Right lobe of liver (tissue), 4 donors: ENCODE measurements at regions not wholly inside any gene's neighbourhood (a gene's known extent, or its start where the extent isn't known, plus 50 kb on each side); places are given as distances from the start of the nearest gene placed in this dataset.
"Not testable (repeated sequence)": the region's sequence is repeated elsewhere in the genome, so short reads cannot be mapped to it uniquely, and the experiment has no call there.

ENCODE experiments used
- CTCF ChIP-seq, 4 donors: fragments of 200-600 bp in 3 of 4; fragments of 450-650 bp in 1 of 4; IDR thresholded peaks; one replicate each; pipeline versions ENCODE4 v1.5.1 to v1.8.0; 2016 to 2022; ENCODE audit warnings: antibody characterized with exemption in 4 of 4, mild to moderate bottlenecking in 2 of 4
- POLR2A ChIP-seq: fragments of 450-650 bp; IDR thresholded peaks from one replicate; pipeline ENCODE4 v1.6.1; 2017; ENCODE audit warnings: antibody characterized with exemption, mild to moderate bottlenecking
- donor health status: DM: no; HTN: no; CAD: no.
- donor health status: DM: no; HTN: no; CAD: no.
- donor health status: DM: no; HTN: yes; CAD: no.

- TF ChIP-seq CTCF (IDR thresholded peaks at IDR 0.05); POLR2A: not testable (repeated sequence)
Observed at GRCh38 chr12:112697441-112697840, 94.1 kb upstream of the RPH3A start.
